ENCODE measurements at regions not wholly inside any gene's neighbourhood (a gene's known extent, or its start where the extent isn't known, plus 50 kb on each side); places are given as distances from the start of the nearest gene placed in this dataset.
"Not testable (repeated sequence)": the region's sequence is repeated elsewhere in the genome, so short reads cannot be mapped to it uniquely, and the experiment has no call there.

- Histone ChIP-seq H3K4me1 (no peaks in the 10 kb centered on the region), H3K27me3 (no peaks in the 10 kb centered on the region), H3K4me3 (no peak overlapping the region), H3K36me3 (no peaks in the 10 kb centered on the region), H3K27ac (no peak overlapping the region), H3K9me3 (no peaks in the 10 kb centered on the region)
- TF ChIP-seq CTCF (IDR thresholded peaks at IDR 0.05): no peak
- intact Hi-C loops (cut with DNase I): no loop called here
- ATAC-seq (no peak), DNase-seq (no peak)
Measured at GRCh38 chr5:50898966-50899365, 232.5 kb downstream of the PARP8 start.

- no peak for TF ChIP-seq CTCF (IDR thresholded peaks at IDR 0.05)
- 83 to 84% methylated on average over 3 of the region's 3 CpGs for WGBS, 2 donors
- Histone ChIP-seq H3K9me3 (no peaks in the 10 kb centered on the region), H3K4me3 (no peak overlapping the region), H3K27me3 (no peaks in the 10 kb centered on the region), H3K4me1 (no peaks in the 10 kb centered on the region), H3K27ac (no peak overlapping the region), H3K36me3 (no peaks in the 10 kb centered on the region)
- ATAC-seq (no peak), DNase-seq (no peak)
- intact Hi-C loops (cut with DNase I): no loop called here
Measured at GRCh38 chr5:50900952-50901510, 234.6 kb downstream of the PARP8 start.

GRCh38 chr5:50903651-50904050 lies 237.2 kb downstream of the PARP8 start:
- Histone ChIP-seq H3K4me3 (no peak overlapping the region), H3K4me1 (no peaks in the 10 kb centered on the region), H3K36me3 (no peaks in the 10 kb centered on the region), H3K27ac (no peak overlapping the region), H3K9me3 (no peaks in the 10 kb centered on the region), H3K27me3 (no peaks in the 10 kb centered on the region)
- intact Hi-C loops (cut with DNase I): no loop called here
- 88% methylated on average over 2 of the region's 2 CpGs for WGBS, 2 donors
- ATAC-seq (no peak), DNase-seq (no peak)
- no peak for TF ChIP-seq CTCF (IDR thresholded peaks at IDR 0.05)

GRCh38 chr5:50905996-50906570 lies 239.6 kb downstream of the PARP8 start:
- ATAC-seq: no peak

GRCh38 chr5:50920160-50920559 lies 253.7 kb downstream of the PARP8 start:
- H3K36me3 ChIP-seq; H3K27me3 ChIP-seq; H3K4me3 ChIP-seq; intact Hi-C loops (cut with DNase I); H3K4me1 ChIP-seq; DNase-seq; ATAC-seq; H3K27ac ChIP-seq: not testable (repeated sequence)
- H3K9me3 ChIP-seq: peaks cover 0 to 13% (median 0%) of the 10 kb centered on the region in 11 donors
- WGBS, 2 donors: 96 to 97% methylated on average over 13 of the region's 13 CpGs

More at GRCh38 chr5:50905996-50906570, 239.6 kb downstream of the PARP8 start:
- DNase-seq: no peak
- Histone ChIP-seq H3K9me3 (no peaks in the 10 kb centered on the region), H3K27ac (no peak overlapping the region), H3K4me1 (no peaks in the 10 kb centered on the region), H3K27me3 (no peaks in the 10 kb centered on the region), H3K4me3 (no peak overlapping the region), H3K36me3 (no peaks in the 10 kb centered on the region)
- intact Hi-C loops (cut with DNase I): no loop called here
- no peak for TF ChIP-seq CTCF (IDR thresholded peaks at IDR 0.05)
- WGBS, 2 donors: 74 to 79% methylated on average over 2 of the region's 2 CpGs
